CD4-positive, alpha-beta T cell treated with Interferon alpha-2 for 1 hour (primary cell): ENCODE measurements at regions not wholly inside any gene's neighbourhood (a gene's known extent, or its start where the extent isn't known, plus 50 kb on each side); places are given as distances from the start of the nearest gene placed in this dataset.

Experiments used
- DNase-seq, 2 donors: peaks; one replicate each; pipeline ENCODE4 v3.0.0-alpha.2; 2020 to 2022

GRCh38 chr12:127360580-127360979 is 906.4 kb upstream of the TMEM132C start:
- no peak for DNase-seq

DNA sequence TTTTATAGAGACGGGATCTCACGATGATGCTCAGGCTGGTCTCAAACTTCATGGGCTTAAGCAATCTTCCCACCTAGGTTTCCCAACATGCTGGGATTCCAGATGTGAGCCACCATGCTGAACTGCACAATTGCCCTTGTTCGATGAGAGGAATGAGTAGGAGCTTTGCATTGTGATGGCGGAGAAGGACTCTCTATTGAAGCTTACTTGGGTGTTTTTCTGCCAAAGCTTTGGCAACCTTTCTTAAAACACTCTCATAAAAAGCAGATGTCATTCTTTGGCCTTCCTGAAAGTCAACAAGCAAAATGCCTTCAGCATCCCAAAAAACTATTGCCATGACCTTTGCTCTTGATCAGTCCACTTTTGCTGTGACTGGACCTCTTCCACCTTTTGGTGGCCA is 904.8 kb upstream of the TMEM132C start:
- no peak for DNase-seq

DNA sequence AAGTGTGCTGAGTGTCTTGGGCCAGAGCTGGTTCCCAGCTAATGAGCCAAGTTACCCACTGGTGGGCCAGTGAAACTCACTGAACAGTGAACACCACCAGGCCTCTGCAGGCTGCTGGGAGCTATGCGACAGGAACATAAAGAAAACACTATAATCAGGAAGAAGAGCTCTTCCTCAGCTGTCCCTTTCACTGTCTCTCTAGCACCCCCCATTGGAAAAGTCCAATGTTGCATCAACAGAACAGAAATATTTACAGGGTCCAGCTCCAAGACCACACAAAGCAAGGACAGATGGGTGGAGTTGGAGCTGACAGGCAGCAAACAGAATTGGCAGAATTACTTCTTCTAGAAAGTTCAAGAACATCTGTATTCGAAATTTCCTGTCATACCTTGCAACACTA is 903.6 kb upstream of the TMEM132C start:
- no peak for DNase-seq

DNA sequence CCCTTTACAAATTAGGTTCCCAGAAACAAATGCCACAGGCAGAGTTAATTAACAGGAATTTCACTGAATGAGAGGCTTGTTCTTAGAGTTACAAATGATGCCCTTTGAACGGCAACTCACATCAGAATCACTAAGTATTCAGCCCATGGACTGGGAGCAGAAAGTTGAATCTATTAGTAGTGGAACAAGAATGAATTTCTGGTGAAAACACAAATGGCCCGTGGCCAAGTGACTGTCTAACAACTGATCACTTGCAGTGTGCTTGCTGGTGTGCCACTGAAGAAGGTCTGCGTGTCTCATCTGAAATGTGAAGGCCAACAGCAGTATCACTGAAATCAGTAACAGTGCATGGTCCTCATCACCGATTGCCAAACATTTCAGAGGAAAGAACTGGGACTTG is 893.4 kb upstream of the TMEM132C start:
- DNase-seq = no peak

DNA sequence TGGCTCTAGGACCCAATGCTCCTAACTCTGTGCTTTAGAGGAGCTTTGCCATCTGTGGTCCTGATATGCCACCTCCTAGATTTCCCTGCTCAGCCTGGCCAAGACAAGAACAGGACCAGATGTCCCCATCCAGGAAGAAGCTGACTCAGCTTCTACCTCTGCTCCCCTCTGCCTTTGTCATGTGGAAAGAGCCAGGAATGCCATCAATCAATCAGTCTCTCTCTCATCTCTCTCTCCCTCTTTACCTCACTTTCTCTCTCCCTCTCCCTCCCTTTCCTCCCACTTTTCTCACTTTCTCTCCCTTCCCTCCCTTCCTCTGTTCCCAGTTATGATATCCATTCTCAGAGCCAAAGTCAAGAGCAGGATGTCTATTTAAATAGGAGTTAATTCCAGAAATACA is 892.5 kb upstream of the TMEM132C start:
- no peak for DNase-seq

GRCh38 chr12:127381043-127381668 is 885.8 kb upstream of the TMEM132C start:
- peak in 1 of 2 donors; percentile 19 for DNase-seq

DNA sequence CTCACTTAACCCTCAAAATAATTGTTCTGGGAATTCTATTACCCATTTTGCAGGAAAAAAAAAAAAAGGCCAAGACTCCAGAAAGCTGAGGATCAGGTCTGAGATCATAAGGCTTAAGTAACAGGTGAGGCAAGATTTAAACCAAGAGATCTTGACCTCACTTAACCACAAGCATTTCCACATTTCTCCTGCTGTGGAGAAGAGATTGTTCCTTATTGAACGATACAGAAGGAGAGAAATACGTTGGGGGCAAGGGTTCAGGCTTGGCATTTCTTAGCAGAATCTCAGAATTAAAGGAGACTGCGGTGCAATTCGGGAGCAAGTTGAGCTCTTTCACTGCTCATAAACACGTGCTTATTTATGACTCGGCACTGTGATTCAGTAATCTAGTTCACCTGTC is 885.3 kb upstream of the TMEM132C start:
- no peak for DNase-seq

- no peak for DNase-seq
These were observed 883.7 kb upstream of the TMEM132C start for GRCh38 chr12:127383281-127383680.

DNA sequence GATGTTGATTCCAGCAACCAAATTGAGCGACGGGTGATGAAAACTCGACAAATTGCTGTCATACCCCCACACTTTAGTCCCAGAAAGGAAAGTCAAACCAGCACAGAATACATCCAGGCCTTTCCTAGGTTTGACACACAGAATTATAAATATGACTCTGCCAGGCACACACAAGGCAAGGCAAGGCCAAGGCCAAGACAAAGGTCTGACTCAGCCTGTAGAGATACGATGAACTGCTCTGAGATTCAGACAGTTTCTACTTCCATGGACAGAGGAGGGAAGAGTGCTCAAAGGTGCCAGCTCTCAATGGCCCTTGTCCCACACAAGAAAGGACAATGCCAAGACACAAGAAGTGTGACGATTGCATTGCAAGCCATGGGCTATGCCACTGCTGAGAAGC is 880.2 kb upstream of the TMEM132C start:
- DNase-seq = no peak

- DNase-seq = no peak
These were observed 878.0 kb upstream of the TMEM132C start for GRCh38 chr12:127388985-127389384.

DNA sequence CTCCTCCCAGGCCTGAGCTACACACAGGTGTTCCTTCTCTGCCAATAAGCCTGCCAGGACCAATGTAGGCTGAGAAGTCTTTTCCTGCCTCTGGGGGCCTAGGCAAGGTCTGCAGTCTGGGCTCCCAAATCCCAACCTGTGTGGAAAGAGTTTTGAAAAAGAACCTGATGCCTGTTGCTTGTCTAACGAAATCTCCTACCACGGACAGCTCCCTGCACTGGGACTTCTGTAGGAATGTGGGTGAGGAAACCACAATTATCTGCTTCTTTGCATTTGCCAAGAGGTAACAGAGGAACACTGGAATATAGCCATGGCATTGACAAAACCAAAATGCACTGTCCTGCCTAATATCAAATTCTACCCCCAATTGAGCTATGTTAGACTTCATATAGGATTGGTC is 877.0 kb upstream of the TMEM132C start:
- no peak for DNase-seq

GRCh38 chr12:127393465-127393864 is 873.5 kb upstream of the TMEM132C start:
- no peak for DNase-seq

DNA sequence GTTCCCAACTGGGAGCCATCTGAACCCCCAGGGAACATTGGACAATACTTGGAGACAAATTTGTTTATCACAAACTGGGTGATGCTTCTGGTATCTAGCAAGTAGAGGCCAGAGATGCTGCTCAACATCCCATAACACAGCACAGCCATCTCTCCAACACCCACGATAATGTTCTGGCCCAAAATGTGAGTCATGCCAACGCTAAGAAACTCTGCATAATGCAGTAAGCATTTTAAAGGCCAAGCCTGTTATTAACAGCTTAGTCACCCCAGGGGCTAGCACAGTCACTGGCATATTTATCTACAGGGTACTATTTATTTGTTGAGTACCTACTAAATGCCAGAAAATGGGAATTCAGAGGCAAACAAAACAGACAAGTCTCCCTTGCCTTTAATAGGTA is 873.1 kb upstream of the TMEM132C start:
- no peak for DNase-seq

GRCh38 chr12:127396734-127397133 is 870.2 kb upstream of the TMEM132C start:
- no peak for DNase-seq

DNA sequence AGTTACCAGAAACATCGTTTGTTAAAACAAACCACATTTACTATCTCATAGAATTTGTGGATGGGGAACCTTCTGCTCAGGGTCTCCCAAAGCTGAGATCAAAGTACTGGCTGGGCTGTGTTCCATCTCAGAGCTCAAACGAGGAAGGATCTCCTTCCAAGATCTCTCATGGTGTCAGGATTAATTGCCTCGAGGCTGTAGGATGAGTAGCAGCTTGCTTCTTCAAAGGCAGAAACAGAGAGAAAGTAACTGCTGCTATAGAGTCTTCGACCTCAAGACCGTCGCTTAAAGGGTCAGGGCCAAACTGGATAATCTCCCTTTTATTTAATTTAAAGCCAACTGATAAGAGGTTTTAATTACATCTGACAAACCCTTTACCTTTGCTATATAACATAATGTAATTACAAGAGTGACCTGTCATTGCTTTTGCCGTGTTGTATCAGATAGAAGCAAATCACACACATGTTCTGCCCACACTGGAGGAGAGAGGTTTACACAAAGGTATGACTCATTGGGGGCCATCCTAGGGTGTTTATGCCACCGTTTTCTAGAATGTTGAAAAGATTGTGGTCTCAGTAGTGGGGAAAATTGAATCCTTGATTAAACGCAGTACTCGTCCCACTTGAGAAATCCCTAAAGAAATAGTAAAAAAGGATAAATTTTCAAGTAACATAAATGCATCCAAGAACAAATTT is 868.8 kb upstream of the TMEM132C start:
- no peak for DNase-seq

- DNase-seq = no peak
These were observed 867.5 kb upstream of the TMEM132C start for GRCh38 chr12:127399451-127399850.

- DNase-seq = no peak
These were observed 866.7 kb upstream of the TMEM132C start for GRCh38 chr12:127400221-127400620.

DNA sequence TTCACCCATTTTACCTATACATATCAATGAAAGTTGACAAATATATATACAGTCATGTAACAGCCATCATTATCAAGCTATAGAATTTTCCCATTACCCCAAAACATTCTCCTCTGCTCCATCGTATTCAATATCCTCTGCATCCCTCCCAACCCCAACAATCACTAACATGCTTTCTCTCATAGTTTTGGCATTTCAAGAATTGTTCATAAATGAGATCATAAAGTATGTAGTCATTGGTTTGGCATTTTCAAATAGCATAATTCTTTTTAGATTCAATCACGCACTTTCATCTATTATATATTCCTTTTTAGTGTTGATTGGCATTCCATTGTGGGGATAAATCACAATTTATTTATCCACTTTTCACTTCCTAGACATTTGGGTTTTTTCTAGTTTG is 866.0 kb upstream of the TMEM132C start:
- DNase-seq = no peak

GRCh38 chr12:127401536-127401935 is 865.4 kb upstream of the TMEM132C start:
- DNase-seq = no peak

GRCh38 chr12:127411166-127411915 is 855.6 kb upstream of the TMEM132C start:
- no peak for DNase-seq

DNA sequence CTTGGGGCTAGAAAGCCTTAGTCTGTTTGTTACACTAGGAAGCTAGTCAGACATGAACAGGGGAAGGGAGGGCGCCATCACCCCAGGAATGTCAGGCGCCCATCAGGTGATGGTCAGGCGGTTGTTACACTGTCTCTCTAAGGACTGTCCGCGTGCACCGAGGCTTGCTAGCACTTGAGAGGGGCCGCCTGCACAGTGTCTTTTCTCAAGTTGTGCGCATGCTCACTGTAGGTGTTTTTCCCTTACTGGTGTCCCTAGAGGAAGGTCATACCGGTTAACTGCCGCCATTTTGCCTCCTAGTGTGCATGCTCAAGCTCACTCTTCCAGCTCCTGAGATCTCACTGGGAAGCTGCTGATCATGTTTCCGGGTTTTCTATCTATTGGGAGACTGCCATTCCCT is 855.0 kb upstream of the TMEM132C start:
- no peak for DNase-seq

- no peak for DNase-seq
These were observed 854.1 kb upstream of the TMEM132C start for GRCh38 chr12:127412866-127413265.

DNA sequence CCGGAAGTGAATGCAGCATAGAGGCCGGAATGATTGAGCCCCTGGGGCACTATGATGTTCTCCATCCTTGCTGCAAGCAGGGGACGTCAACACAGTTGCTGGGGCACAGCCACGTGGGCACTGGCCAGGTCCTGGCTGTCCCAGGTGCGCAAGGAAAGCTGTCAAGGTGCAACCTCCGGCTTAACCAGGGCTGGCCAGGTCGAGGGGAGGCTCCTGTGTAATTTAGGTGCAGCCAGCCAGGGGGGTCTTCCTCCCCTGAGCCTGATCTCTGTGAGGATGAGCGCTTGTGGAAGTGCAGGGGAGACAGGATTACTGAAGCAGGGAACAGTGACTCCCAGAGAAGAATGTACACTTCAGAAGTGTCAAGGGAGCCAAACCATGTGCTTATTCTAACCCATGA is 852.8 kb upstream of the TMEM132C start:
- DNase-seq = no peak

DNA sequence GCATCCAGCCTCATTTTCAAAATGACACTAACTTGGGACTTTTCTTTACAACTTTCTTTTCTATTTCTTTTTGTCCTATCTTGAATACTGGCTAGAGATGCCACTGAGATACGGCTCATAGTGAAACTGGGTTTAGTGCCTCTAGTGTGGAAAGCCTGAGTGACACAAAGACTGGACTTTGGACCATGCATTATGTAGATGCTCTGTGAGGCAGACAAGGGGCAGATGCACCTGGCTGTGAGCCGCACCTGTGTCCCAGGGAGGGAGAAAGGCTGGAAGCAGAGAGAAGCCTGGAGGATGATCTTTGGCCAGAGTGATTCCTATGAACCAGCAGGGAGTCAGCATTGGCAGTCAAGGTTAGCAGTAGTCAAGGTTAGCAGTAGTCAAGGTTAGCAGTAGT is 852.3 kb upstream of the TMEM132C start:
- no peak for DNase-seq
